GM20431 (cell line): ENCODE measurements at regions not wholly inside any gene's neighbourhood (a gene's known extent, or its start where the extent isn't known, plus 50 kb on each side); places are given as distances from the start of the nearest gene placed in this dataset.

Source experiments
- in situ Hi-C: fragments of 300-500 bp; cut with MseI, MboI; formaldehyde crosslinking; loops from one replicate; pipeline ENCODE4 v1.15.0; 2020; ENCODE audit warnings: low sequenced_read_pairs; ENCODE audit not compliant: unreplicated experiment

DNA sequence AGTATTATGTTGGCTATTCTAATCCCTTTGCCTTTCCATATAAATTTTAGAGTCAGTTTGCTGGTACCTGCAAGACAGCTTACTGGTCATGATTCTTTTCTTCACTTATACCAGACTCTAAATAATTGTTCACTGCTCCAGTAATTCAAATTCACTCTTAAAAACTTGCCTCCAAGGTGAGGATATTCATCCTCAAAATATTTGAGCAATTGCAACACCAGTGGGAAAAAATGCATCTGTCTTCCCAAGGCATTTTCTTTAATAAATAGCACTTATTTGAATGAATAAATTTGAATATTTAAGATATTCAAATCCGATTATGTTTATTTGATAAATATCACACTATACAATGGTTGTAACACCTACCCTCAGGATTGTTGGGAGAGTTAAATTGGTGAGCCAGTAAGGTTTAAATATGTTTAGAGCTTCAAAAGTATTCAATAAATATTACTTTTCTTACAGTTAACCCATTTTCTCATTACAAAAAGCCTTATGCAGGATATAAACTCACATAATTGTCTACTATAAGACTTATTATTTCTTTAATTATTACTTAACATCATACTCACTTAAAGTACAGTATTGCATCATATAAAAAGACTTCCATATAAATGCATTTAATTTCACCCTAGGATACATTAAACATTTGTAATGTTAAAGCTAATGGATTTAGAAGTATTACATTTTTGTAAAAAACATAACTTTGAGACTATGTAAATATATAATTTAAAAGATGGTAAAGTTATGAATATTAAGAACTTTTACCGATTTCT, 285.6 kb downstream of the SAMD5 start:
- in situ Hi-C loops: no loop called here

DNA sequence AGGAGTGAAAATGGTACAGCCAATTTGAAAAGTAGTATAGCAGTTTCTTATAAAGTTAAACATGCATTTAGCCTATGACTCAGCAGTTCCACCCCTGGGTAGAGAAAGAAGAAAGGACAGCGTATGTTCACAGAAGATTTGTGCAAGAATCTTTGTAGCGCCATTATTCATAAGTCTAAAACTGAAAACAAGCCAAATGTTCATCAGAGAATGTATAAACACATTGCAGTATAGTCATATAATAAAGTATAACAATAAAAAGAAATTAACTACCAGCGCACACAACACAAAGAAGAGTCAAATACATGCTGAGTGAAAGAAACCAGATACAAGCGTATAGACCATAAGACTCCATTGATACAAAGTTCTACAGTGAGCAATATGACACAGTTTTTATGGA, 294.0 kb downstream of the SAMD5 start:
- in situ Hi-C loops: no loop called here

DNA sequence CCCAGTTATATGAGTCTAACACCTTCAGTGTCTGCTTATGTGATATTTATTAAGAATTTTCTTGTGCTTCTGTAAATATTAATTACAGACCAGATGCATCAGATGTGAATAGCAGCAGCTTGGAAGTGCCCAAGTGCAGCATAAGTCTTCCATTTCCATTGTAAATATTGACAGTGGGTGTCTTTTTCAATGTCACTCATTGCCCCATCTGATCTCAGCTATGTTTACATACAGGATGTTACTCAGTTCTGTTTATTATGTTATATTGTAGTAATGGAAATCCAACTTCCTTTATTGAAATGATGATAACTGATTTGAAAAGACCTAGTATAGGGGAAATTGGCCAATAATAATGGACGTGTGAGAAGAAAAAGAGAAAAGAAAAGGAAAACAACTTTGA, 296.7 kb downstream of the SAMD5 start:
- in situ Hi-C loops: no loop called here

DNA sequence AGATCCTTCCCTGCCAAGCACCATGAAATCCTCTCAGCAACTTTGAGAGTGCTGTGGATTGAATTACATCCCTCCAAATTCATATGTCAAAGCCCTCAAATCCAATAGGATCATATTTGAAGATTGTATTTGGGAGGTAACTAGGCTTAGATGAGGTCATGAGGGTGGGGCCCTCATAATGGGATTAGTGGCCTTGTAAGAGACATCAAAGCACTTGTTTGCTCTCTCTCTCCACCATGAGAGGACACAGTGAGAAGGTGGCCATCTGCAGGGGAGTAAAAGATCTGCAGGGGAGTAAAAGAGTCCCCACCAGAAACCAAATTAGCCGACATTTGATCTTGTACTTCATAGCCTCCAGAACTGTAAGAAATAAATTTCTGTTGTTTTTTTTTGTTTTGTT, 298.2 kb downstream of the SAMD5 start:
- in situ Hi-C loops: no loop called here

DNA sequence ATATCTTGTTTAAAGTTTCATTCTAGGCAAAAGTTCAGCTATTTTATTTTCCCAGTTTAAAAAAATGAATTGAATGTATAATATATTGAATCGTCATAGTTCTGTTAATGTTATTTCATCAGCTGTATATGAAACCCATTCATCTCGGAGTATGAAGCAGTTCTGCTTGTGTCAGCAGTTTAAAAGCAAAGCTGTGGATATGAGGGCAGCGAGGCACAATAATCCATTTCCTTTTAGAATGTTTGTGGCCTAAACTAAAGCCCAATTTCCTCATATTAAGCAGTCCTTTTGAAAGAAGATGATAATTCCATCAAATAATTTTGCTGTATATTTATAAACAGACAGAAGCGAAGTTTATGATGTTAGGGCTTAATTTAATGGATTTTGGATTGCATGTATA, 300.1 kb downstream of the SAMD5 start:
- in situ Hi-C loops: no loop called here

DNA sequence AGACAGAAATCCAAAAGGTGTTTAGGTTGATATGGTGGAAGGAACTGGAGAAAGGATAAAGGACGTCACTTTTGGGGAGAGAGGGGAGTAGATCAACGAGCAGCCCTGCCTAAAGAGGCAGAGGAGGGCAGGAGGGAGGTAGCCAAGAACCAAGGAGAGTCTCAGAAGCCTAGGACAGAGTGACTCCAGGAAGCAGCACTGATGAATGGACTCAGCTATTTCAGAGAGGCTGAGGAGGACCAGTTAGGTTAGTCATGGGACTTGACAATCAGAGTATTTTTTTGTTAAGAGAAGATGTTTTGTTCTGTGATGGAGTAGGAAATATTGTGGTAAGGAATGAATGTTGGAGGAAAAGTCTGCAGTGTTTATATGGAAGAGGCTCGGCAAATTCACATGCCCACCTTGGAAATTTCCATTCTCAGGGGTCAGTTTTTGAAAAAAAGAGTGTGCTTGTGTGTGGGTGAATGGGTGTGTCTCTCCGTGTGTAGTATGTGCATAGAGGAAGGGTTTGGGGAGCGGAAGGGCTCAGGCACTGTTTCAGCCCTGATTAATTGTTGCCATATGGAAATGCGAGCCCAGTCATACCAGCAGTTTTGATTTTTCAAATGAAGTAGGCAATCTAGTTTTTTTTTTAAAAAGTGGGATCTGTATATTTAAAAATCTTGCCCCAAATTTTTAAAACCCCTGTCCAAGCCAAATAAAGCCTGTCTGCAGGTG, 303.6 kb downstream of the SAMD5 start:
- in situ Hi-C loops: no loop called here

DNA sequence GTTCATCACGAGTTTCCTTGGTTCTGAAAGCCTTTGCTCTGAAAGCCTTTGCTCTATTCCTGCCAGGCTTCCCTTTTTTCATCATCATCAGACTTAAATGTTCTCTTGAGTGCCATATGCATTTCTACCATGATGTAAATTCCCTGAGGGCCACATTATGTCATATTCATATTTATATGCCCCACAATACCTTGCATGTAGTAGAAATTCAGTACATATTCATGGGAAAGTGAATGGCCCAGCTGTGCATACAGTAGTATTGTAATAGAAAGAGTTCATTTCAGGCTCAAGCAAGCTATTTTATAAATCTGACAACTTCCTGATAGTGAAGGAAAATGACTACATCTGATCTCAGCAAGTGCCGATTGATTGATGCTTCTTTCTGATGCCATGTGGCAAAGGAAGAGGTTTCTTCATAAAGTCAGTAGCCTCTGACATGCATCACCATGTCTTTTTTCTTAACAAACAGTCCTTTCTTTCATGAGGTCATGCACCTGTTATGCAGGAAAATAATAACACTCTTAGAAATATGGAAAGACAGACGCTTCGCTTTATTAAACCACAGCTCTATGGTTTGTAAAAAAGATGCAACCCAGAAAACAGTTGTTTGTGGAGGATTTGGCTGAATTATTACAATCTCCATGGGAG, 308.7 kb downstream of the SAMD5 start:
- in situ Hi-C loops: no loop called here

DNA sequence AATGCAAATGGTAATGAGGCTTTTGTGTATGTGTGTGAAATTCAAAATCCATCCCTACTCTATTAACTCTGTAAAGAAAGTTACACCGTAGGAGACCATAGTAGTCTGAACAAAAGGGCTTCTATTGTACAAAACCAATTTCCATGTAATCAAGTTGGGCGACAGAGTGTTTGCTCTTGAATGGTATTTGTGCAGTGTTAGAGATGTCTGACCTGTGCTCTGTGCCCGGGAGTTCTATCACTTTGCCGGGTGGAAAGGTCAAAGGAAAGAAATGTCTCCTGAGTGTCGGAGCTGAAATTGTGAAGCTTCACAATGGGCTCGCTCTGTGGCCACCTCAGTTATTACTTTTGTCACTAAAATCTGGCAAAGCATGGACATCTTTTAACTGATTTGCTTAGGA, 312.0 kb downstream of the SAMD5 start:
- in situ Hi-C loops: no loop called here

DNA sequence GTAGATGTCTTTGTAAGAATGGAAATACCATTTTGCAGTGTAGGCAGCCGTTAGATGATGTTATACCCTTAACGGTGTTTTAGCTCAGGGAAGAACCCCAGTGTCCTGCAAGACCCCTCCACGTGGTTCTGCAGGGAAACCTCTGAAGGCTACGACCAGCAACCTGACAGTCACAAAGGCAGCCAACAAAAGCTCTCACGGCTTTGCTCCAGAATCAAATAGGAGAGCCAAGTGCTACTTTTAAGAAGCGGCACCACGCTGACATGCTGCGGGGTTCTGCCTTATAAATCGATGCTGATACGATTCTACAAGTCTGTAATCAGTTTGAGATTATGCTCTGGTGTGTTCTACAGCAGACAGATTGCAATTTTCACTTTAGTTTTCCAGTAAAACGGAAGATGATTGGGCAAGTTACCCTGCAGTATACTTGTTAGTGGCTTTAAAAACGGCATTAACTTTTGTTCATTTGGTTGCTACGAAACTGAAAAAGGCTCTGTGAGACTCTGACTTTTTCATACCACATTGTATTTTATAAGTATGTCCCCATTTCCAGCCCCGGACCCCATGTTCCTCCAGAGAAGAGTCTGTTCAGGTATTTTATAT, 312.9 kb downstream of the SAMD5 start:
- in situ Hi-C loops: no loop called here

DNA sequence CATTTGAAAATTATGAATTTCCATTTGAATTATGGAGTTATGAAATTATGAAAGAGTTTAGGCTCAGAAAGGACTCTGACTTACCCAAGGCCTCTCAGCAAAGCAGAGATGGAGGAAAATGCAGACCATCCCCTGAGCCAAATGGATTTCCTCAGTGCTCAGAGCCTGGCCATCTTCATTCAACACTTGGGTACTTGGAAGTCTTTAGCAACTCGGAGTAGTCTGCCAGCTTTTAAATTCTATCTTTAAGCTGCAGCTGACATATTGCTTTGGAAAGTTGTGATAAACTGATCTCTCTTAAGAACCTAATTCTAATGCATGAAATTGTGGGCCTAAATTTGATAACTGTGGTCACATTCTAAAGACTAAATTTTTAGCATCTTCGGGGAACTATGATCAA, 315.4 kb downstream of the SAMD5 start:
- in situ Hi-C loops: no loop called here

DNA sequence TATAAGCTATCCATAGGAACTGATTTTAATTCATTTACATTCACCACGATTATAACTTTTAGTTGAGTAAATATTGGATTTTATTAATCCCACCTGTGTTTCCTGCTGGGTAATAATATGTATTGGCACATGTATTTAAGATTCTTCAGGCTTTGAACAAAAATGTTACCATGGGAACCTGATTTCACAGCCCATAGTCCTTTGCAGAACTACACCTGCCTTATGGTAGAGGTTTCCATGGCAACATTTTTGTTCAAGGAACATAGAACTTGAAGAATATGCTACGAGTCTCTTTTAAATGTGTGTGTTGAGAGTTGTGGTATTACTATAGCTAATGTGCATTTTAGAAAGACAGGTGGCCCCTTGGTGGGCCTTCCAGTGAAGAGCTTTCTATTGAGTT, 317.4 kb downstream of the SAMD5 start:
- in situ Hi-C loops: no loop called here

DNA sequence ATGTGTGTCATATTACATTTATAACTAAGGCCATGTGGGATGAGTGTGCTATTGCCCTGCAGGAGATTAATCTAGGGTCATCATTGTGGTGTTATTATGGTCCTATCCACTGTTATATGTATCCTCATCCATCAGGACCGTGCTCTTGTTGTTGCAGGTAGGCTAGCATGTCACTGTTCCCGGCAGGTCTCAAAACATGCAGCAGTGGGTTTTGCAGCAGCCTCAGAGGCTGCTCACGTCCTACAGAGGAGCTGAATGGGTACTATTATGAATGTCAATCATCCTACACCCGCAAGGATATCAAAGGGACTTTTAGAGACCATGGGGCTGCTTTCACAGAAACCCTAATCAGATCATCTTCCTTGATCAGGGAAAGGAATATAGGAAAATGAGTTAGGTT, 318.2 kb downstream of the SAMD5 start:
- in situ Hi-C loops: no loop called here

DNA sequence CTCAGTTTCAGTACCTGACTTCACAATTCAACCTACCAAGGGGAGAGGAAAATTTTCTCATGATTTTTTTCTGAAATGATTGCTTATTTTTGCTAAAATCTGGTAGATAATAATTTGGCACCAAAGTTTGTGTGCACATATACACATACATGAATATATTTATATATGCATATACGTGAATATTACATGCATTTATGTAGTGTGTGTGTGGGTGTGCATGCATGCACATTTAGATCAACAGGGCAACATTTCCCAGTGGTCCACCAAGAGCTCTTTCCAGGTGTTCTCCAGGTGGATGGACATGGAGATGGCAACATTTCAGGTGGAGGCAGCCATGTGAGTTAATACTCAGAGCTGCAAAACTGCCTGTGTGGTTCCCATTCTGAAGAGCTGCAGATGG, 320.9 kb downstream of the SAMD5 start:
- in situ Hi-C loops: no loop called here

DNA sequence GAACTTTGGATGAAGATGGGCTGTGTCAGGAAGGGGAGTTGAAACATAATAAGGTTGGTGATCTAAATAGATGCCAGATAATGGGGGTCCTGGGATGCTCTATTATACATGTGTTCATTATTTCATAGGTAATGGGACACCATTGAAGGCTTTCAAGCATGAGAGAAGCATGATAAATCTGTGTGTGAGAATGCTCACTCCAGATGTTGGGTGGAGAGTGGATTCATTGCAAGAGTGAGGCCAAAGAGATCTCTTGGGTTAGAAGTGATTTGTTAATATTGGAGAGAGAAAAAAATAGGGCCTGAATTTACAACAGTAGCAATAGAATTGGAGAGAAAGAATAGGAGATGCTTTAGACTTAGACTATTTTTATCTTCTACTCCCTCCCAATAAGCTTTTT, 321.3 kb downstream of the SAMD5 start:
- in situ Hi-C loops: no loop called here

DNA sequence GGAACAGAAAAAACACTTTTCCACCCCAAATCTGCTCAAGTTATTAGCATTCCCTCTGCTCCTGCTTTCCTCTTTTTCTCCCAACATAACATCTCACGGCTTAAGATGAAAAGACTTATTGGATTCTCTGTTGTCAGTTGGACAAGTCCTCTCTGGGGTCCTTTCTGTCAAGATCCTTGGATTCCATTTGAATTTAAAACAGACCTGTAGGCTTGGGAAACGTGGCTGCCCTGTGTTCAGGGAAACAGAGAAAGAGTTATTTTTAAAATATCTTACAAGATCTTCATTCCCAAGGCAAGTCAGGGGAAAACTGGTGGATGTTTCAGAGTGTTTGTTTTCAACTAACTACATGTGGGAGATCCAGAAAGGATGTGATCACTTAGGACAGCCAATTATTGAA, 322.9 kb downstream of the SAMD5 start:
- in situ Hi-C loops: no loop called here

DNA sequence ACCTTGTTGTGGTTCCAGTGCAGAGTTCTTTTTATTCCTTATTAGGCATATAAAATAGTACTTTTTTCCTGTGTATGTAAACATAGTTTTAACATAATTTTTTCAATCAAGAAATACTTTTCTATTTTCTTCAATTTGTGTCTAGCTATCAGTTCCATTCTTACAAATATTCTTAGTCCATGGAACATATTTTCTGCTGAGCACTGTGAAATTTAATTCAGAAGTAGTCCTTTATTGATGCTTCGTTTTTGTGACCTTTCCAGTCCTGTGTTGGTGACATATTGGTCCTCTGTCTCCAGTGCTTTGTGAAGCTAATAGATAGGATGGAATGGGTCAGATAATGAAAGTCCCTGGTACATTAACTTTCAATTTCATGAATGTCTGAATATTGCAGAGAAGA, 325.1 kb downstream of the SAMD5 start:
- in situ Hi-C loops: no loop called here

DNA sequence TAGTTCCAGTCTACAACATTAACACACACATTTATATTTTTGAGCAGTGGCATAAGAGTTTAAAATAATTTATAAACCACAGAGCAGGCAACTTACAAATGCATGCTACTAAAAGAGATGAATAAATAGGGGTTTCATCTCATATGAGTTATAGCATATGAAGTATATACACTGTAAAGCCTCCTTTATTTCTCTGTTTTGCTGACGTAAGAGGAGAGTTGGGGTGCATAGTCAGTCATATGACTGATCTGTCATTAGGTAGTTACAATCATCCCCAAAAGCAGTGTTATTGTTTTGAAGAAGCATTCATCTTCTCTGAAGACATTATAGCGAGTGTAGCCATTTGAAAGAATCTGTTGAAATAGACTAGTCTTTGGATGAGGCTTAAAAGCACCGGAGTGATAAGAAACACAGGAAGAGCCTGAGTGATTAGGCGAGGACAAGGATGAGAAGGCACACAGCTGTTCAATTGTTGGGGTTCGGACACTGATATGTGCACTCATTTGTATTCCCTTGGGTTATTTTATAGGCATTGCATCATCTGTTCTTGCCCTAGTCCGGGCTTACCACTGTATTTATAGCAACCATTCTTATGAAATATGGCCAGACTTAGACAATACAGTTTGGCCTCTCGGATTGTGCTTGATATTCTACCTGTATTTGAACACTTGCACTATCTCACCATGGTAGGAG, 325.7 kb downstream of the SAMD5 start:
- in situ Hi-C loops: no loop called here

DNA sequence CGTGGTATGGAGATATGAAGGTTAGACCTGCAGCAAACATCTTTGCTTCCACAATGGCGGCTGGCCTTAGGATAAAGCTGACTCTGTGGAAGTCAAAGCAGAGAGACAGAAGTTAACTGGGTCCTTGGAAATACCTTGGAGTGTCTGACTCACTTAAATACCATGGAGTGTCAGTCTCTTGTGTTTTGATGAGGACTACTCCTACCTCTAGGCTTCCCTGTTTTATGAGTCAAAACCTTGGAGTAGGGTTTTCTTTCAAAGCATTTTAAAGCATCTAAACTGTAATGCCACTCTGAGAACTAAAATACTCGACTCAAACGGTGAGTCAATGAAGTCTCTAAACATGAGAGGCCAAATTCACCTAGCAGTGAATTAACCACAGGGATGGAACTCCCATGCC, 329.1 kb downstream of the SAMD5 start:
- in situ Hi-C loops: no loop called here

DNA sequence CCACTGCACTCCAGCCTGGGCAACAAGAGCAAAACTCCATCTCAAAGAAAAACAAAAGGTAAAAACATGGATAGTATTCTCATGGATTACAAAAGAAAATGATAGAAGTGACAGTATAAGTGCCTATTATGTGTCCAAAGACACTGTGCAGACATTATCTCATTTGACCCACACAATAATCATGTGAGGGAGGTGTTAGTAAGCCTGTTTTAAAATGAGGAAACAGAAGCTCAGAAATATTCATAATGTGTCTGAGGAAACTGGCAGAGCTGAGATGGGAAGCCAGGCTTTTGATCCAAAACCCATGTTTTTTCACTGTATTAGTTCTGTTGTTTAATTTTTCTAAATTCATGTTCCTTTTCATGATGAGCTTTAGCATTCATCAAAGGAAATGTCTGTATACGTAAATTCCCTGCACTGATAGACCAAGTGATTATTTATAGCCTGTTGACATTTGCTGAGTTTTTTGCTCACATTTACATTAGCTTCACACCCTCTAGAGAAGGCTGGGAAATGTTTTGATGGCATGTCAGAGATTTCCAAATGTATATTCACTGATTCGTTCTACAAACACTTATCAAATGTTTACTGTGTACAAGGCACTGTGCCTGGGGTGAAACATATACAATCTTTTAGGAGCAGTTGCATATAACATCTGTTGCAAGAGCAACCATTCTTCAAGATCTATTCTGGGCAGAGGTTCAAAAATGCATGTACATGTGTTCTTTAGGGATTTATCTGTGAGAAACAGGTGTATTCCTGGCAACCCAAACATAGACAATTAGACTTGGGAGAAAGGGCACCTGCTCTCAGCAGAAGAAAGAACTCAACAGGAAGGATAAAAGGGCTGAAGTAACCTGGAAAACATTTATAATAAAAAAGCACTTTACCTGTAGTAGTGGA, 331.5 kb downstream of the SAMD5 start:
- in situ Hi-C loops: no loop called here
